Esophagus squamous epithelium (tissue), 4 donors: ENCODE measurements at regions not wholly inside any gene's neighbourhood (a gene's known extent, or its start where the extent isn't known, plus 50 kb on each side); places are given as distances from the start of the nearest gene placed in this dataset.

Experiments
- POLR2A ChIP-seq, 4 donors: fragments of 450-650 bp; IDR thresholded peaks; one replicate each; pipeline ENCODE4 v1.6.1; 2017; ENCODE audit warnings: antibody characterized with exemption in 4 of 4, mild to moderate bottlenecking in 4 of 4, moderate library complexity in 3 of 4
- TF ChIP-seq, protein P1 (sequence below), 6 experiments: fragments of 450-650 bp in 4 of 6; fragments of 200-600 bp in 2 of 6; sonication (generic) in 2 of 6; IDR thresholded peaks; one replicate each; pipeline ENCODE4 v1.5.1; 2016 to 2019; ENCODE audit warnings: antibody characterized with exemption in 6 of 6, mild to moderate bottlenecking in 4 of 6, moderate library complexity in 4 of 6

DNA sequence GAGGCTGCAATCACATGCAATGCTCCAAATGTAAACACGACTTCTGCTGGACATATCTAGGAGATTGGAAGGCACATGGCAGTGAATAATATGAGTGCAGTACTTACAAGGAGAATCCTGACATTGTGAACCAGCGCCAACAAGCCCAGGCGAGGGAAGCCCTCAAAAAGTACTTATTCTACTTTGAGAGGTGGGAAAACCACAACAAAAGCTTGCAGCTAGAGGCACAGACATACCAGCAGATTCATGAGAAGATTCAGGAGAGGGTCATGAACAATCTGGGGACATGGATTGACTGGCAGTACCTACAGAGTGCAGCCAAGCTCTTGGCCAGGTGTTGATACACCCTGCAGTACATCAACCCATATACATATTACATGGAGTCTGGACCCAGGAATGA is 475.7 kb upstream of the CDH2 start:
- TF ChIP-seq, protein P1, sequence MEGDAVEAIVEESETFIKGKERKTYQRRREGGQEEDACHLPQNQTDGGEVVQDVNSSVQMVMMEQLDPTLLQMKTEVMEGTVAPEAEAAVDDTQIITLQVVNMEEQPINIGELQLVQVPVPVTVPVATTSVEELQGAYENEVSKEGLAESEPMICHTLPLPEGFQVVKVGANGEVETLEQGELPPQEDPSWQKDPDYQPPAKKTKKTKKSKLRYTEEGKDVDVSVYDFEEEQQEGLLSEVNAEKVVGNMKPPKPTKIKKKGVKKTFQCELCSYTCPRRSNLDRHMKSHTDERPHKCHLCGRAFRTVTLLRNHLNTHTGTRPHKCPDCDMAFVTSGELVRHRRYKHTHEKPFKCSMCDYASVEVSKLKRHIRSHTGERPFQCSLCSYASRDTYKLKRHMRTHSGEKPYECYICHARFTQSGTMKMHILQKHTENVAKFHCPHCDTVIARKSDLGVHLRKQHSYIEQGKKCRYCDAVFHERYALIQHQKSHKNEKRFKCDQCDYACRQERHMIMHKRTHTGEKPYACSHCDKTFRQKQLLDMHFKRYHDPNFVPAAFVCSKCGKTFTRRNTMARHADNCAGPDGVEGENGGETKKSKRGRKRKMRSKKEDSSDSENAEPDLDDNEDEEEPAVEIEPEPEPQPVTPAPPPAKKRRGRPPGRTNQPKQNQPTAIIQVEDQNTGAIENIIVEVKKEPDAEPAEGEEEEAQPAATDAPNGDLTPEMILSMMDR (IDR thresholded peaks at IDR 0.05), result no peak
- TF ChIP-seq POLR2A (IDR thresholded peaks at IDR 0.05), result no peak
